G401 (cell line): ENCODE measurements at regions not wholly inside any gene's neighbourhood (a gene's known extent, or its start where the extent isn't known, plus 50 kb on each side); places are given as distances from the start of the nearest gene placed in this dataset.
A peak's percentile ranks its signal among the peaks of the same experiment; 100 is the strongest.

Experiments used
- DNase-seq: peaks from one replicate; pipeline ENCODE4 v3.0.0-alpha.2; 2015; ENCODE audit warnings: low spot score
- in situ Hi-C: cut with HindIII; loops from 2 replicates; pipeline ENCODE4 v1.10.0; 2016; ENCODE audit warnings: low sequenced_read_pairs, mixed read lengths

DNA sequence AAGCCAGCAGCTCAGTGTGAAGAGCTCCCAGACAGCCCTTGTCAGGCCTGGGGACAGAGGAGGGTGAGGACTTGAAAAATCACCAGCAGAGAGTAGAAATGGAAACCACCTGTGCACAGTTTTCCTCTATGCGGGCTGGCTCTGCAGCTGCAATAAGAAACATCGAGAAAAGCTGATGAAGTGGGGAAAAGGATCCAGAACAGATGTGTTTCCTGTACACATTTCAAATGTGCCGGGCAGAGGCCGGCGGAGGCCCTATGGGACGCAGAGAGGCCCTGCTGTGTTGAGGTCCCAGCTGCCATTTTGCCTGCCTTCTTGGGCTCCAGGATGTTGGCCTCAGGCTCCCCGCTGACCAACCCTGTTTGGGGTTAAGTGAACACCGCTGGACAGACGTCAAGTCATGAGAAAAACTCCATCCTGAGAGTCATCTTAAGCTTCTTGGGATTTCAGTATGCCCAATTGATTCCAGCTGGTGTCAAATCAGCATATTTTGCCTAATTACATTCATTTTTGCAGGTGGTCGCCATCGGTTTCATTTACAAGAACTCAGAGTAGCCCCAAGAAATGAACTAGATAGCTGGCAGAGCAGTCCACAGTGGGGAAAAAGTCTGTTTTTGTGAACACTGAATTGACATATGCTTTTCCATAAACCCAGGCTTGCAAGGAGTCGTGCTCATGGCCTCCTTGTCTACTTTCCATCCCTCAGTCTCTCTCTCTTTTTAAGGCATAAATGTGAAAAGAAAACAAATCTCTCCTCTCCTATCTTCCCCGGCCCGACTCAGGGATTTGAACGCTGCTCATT lies 150.4 kb upstream of the PHACTR3 start:
- in situ Hi-C loops, result loop anchor here (25.0 kb wide), 1 partner anchor 592 kb away; the partner anchor contains the start of genes GNAS and GNAS-AS1
- no peak for DNase-seq

DNA sequence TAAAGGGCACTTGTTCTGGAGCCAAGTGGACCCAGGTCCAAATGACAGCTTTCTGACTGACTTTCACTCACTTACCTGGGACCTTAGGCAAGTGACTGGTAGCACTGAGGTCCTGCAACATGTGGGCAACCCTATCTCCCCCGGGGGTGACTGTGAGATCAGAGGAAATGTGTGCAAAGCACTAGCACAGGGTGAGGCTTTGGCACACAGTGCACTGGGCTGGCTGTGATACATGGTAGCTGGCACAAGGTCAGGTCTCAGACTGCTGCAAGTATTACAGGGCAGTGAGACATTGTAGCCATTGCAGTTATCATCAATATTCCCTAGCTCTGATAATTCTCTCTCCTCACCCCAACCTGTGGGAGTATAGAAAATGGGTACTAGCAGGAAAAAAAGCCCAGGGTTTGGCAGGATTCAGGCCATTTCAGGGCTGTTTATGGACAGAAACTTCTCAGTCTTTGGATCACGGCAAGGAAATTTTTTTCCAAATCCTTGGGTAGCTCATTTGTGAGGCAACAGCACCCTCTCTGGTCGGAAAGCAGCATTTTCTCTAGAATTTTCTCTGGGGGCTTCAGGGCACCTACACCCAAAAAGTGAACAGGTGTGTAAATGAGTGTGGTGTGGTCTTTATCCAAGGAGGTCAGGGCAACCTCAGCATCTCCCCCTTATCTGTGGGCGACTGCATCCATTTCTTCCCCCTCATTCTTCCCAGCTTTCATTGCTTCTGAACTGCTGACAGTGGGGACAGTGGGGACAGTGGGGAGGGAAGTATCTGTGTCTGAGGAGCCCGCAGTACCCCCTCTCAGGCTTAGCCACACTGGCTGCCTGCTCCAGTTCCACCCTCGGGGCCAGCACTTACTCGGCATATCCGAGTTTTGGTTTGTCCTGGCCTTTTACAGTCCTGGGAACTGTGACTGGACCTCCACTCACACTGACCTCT lies 148.7 kb upstream of the PHACTR3 start:
- in situ Hi-C loops, result loop anchor here (25.0 kb wide), 1 partner anchor 593 kb away; the partner anchor contains the start of genes GNAS and GNAS-AS1
- DNase-seq, result peak; percentile 83

DNA sequence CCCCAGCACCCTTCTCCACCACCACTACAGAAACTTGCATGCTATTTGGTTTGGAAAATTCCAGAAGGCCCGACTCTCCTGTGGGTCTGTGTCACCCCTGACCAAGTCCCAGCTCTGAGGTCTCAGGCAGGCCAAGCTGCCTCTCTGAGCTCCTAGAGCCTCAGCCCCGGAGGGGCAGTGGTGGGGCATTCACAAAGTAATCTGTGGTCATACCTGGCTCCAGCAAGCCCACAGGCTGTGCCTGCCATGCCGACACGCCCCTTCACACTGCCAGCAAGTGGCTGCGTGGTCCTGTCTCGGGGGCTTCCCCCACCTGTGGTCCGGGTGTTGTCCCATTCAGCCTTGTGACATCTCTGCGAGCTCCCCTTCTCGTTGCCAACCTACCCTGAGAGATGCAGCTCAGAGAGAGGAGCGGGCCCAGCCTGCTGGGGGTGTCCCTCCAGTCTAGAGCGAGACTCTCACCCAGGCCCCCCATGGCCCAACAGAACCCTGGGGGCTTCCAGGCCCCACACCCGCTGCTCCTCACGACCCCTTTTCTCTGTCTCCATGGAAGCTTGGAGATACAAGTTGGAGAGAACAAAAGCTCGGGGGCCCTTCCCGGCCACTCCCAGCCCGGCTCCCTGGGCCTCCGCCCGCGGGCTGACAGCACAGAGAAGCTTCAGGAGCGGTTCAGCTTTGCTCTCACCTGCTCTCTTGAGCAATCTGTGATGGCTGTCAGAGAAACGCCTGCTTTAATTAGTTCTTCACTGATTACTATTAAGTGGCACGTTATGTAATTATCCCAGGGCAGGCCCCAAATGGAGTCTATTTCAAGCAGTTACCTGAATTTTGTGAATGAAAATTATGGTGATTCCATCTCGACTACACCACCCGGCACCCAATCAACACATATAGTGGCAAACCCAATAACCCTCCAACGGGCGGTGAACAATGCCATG lies 147.7 kb upstream of the PHACTR3 start:
- in situ Hi-C loops, result loop anchor here (25.0 kb wide), 1 partner anchor 594 kb away; the partner anchor contains the start of genes GNAS and GNAS-AS1
- DNase-seq, result no peak

DNA sequence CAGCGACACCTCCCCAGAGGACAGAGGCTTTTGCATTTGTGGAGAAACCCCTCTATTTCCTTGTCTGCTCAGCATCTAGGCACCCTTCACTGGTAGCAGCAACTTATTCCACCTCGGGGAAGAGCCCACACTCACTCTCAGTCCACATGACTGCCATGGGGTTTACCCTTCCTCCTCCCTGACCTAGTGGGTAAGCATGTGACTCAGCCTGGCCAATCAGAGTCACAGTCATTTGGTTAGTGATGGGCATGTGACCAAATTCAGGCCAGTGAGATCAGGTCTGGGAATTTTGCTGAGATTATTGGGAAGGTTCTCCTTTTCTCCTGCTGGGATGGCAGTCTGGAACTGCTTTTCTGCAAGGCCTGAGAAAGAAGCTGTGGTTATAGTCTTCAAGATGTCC lies 145.7 kb upstream of the PHACTR3 start:
- in situ Hi-C loops, result loop anchor here (25.0 kb wide), 1 partner anchor 596 kb away; the partner anchor contains the start of genes GNAS and GNAS-AS1
- DNase-seq, result no peak

DNA sequence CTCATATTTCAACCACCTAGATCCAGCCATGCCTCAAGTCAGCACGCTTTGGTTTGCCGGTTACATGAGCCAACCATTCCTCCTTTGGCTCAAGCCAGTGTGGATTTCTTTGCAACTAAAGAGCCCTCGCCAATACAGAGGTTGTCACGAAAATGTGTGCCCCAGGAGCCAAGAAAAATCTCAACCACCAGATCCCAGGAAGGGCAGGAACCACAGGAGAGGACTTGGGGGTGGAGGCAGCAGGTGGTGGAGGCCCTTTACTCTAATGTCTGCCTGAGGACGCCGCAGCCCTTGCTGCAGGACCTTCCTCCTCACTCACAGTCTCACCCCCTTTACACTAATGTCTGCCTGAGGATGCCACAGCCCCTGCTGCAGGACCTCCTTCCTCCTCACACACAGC lies 144.8 kb upstream of the PHACTR3 start:
- in situ Hi-C loops, result loop anchor here (25.0 kb wide), 1 partner anchor 597 kb away; the partner anchor contains the start of genes GNAS and GNAS-AS1
- no peak for DNase-seq

DNA sequence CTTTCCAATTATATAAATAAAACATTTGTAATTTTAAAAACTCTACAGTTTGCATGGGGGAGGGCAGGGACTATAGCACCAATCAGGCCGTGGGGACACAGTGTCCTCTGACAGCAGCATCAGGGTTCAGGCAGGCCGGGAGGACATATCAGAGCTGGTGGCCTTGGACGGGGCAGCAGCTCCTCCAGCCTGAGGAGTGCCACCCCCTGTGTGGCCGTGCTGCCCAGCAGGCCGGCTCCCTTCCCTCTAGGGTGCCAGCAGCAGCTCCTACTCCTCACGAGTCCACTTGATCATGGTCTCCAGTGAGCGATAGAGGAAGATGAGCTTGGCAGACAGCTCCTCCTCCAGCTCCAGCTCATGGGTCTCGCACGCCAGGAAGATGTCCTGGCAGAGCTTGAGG lies 144.0 kb upstream of the PHACTR3 start:
- in situ Hi-C loops, result loop anchor here (25.0 kb wide), 1 partner anchor 598 kb away; the partner anchor contains the start of genes GNAS and GNAS-AS1
- DNase-seq, result no peak

DNA sequence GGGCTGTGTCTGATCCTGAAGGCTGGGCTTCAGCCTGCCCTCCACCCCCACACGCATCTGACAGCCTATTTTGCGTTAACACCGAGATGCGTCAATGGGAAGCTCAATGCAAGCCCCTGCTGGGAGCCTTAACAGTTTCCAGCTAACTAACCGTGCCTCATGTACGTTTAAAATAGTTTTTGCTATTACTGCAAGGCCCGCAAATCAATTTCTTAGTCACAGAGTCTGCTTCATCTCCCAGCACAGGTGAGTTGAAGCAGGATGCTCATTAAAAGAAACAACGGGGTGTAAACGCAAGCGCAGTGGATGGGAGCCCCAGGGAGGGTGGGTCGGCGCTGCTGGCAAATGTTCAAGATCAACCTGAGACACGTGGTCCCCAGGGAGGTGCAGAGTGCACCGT lies 142.8 kb upstream of the PHACTR3 start:
- in situ Hi-C loops, result loop anchor here (25.0 kb wide), 1 partner anchor 599 kb away; the partner anchor contains the start of genes GNAS and GNAS-AS1

DNA sequence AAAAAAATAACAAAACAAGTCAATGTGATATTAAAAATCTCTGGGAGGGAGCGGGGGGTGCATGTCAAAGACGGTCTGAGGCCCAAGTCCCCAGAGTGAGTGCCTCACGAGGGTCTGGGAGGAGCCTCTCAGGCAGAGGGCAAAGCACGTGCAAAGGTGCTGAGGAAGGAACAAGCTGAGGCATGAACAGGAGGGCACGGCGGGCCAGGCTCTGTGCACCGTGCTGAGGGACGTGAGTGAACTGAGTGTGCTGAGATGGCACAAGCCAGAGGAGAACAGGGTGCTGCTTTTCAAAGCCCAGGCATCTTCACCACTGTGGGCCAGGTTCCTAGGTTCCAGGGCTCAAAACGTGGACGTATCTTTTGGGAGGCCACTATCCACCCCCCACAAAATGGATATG lies 142.1 kb upstream of the PHACTR3 start:
- no peak for DNase-seq
- in situ Hi-C loops, result loop anchor here (25.0 kb wide), 1 partner anchor 600 kb away; the partner anchor contains the start of genes GNAS and GNAS-AS1

More for the DNA sequence above, 142.8 kb upstream of the PHACTR3 start:
- no peak for DNase-seq

DNA sequence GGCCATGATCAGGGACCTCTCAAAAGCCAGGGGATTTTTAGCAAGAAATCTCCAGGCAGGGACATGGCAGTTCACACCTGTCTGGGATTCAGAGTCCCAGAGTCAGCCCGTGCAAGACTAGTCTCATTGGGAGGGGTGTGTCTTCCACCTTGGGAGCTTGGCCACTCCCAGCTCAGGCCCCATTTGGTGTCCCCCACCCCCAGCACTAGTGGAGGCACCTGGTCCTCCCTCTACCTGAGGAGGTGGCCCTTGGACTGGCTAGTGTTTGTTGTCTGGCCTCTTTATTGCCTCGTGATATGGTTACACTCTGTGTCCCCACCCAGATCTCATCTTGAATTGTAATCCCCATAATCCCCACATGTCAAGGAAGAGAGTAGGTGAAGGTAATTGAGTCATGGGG lies 140.8 kb upstream of the PHACTR3 start:
- DNase-seq, result no peak
- in situ Hi-C loops, result loop anchor here (25.0 kb wide), 1 partner anchor 601 kb away; the partner anchor contains the start of genes GNAS and GNAS-AS1

DNA sequence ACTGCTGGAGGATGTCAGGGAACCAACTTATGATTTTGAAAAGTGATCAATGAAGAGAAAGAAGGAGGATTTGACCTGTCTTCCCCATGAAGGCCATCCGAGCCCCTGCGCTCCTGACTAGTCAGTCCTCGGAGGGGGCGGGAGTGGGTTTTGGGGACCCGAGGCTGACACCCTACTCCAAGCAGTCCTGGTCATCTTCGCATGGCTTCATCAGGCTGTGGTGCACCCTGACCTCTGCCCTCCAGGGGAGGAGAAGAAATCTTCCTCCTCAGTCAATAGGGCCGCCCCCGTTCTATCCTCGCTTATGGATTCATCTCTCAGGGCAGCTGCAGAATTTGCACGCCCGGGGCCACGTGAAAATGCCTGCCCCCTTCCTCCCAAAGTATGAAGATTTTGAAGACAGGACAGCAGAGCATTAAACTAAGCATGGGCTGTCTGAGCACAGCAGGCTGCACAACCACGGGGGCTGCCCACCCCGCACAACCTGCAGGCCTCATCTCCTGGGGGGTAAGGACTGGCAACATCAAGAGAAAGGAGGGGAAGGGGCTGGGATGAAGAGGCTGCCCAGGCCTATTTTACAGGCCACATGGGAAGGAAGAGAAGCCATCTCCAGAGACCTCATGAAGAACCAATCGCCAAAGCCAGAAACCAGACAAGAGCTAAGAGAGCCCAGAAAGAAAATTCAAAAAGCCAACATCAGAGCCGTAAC lies 138.1 kb upstream of the PHACTR3 start:
- no peak for DNase-seq
- in situ Hi-C loops, result loop anchor here (25.0 kb wide), 1 partner anchor 604 kb away; the partner anchor contains the start of genes GNAS and GNAS-AS1

DNA sequence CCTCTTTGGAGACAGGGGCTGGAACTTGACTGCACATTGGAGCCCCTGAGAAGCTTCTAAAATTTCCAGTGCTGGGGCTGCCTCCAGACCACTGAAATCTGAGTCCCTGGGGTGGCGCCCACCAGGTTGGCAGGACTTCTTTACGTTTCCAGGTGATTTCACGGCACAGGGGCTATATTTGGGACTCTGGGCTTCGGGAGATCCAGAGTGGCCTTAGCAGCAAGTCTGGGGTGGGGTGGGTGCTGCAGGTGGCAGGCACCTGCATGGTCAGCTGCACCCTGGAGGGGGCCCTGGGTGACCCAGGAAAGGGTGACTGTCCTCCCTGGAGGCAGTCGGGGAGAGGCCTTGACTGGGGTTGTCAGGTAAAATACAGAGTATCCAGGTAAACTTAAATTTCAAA lies 135.5 kb upstream of the PHACTR3 start:
- DNase-seq, result no peak
- in situ Hi-C loops, result loop anchor here (25.0 kb wide), 1 partner anchor 607 kb away; the partner anchor contains the start of genes GNAS and GNAS-AS1

DNA sequence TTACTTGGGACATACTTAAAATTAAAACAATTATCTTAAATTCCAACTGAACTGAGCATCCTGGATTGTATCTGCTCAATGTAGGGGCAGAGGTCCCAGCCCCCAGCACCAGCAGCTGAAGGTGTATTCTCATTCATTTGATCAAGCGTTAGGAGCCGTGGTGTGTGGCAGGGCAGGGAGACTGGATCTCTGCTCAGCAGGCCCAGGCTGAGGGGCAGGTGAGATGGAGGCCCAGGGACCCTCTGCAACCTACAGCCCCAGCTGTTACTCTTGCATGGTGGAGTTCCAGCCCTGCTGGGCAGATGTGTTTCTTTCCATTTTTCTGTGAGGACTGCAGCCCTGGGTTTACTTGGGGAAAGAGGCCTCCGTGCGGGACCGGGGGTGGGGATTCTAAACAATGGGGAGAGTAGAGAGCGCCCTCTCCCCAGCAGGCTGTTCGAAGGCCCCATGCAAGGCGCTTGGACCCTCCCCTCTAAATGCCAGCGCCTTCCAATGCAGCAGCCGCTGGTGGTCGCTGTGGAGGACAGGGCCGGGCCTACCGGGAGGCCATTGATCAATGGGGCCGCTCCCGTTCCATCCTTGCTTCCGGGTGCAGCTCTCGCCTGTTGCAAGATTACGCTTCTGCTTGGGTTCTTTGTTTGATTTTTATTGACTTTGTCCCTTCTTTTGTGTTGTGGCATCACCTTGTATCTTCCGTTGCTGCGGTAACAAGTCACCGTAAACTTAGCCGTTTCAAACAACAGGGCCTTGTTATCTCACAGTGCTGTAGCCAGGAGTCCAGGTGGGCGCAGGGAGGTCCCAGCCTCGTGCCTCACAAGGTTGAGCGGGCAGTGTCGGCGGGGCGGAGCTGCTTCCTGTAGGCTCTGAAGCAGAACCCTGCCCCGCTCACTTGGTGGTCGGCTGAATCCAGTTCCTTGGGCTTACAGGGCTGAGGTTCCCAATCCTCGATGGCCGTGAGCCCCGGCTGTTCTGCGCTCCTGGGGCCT lies 134.8 kb upstream of the PHACTR3 start:
- DNase-seq, result no peak
- in situ Hi-C loops, result loop anchor here (25.0 kb wide), 1 partner anchor 607 kb away; the partner anchor contains the start of genes GNAS and GNAS-AS1

DNA sequence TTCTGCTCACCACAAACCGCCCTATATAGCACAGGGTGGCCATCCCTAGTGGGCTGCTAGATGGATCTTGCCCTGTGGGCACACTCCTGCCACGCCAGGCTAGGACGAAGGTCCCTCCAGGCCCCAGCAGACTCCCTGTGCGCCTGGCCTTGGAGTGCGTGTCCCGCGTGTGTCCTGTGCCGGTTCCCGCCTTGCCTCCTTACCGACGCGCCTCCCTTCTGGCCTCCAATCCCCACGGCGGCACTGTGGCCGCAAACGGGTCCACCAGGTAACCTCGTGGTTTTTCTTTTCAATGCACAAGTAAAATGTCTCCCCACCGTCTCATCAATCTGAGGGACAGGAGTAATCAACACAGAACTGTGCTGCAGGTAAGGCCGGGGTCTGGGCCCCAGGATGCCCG lies 133.8 kb upstream of the PHACTR3 start:
- in situ Hi-C loops, result loop anchor here (25.0 kb wide), 1 partner anchor 608 kb away; the partner anchor contains the start of genes GNAS and GNAS-AS1
- no peak for DNase-seq

DNA sequence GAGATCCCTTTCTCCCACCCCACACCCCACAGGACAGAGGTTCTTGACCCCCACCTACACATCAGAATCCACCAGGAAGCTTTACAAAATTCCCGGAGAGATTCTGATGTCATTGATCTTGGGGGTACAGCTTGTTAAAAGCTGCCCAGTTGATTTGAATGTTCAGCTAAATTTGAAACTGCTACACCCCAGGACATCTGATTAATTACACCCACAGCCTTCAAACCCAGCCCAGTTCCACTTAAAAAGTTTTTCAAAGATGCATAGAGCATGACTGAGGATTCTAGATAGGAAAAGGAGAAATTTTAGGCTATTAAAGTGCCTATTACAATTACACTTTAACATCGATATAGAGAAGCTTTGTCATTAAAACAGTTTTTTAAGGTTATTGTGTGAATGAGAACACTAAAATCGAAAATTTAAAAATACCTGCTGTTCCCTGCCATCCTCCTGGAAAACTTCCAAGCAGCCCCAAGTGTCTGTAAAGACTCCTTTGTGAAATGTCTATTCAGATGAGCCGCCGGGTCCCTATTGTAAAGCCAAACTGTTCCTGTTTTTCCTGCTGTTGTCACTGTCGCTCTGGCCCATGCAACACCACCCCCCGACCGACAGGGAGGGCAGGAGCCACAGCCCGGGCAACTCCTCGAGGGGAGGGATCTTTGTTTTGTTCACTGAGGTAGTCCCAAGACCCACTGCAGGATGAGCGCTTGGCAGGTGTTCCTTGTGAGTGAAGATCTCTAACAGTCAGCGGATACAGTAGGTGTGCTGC lies 132.5 kb upstream of the PHACTR3 start:
- in situ Hi-C loops, result loop anchor here (25.0 kb wide), 1 partner anchor 610 kb away; the partner anchor contains the start of genes GNAS and GNAS-AS1
- DNase-seq, result no peak

DNA sequence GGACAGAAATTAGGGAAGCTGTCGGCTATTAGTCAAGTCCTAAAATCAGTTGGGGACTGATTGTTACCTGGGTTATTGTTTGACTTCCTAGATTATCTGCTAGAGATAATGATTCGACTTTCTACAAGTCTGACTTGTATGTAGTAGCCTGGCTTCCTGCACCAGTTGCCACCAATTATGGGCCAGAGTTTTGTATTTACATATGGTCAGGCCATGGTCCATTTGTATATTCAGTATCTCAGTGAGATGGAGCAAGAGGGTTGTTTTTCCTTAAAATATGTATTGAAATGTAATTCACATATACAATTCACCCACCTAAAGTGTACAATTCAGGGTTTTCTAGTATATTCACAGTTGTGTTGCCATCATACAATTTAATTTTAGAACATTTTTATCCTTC lies 130.6 kb upstream of the PHACTR3 start:
- DNase-seq, result no peak
- in situ Hi-C loops, result loop anchor here (25.0 kb wide), 1 partner anchor 611 kb away; the partner anchor contains the start of genes GNAS and GNAS-AS1
